Keratinocyte (primary cell): ENCODE measurements at regions not wholly inside any gene's neighbourhood (a gene's known extent, or its start where the extent isn't known, plus 50 kb on each side); places are given as distances from the start of the nearest gene placed in this dataset.

Source experiments
- DNase-seq: peaks from one replicate; pipeline ENCODE4 v3.0.0-alpha.2; 2011; ENCODE audit warnings: low read depth, missing footprints, low spot score
- FAIRE-seq: peaks from 2 replicates; lab custom pipeline; 2011; peaks lifted over from hg19 to GRCh38; lab: Jason Lieb, UNC
- H2AFZ ChIP-seq: 2 replicates; pipeline ENCODE4 v1.6.0; 2012; ENCODE audit warnings: low read length, control low read depth, inconsistent platforms; ENCODE audit not compliant: control insufficient read depth
- H3K27ac ChIP-seq: 2 replicates; pipeline ENCODE4 v1.5.1; 2011; ENCODE audit warnings: low read length; ENCODE audit not compliant: control insufficient read depth, insufficient read depth
- H3K27me3 ChIP-seq: 3 replicates; pipeline ENCODE4 v1.6.0; 2011; ENCODE audit warnings: low read length; ENCODE audit not compliant: control insufficient read depth, insufficient read depth; ENCODE audit errors: extremely low read depth
- H3K36me3 ChIP-seq, 2 experiments: 2 replicates in 1 of 2; 3 replicates in 1 of 2; pipeline ENCODE4 v1.5.1; 2011; ENCODE audit warnings: low read length in 2 of 2, mild to moderate bottlenecking in 1 of 2; ENCODE audit not compliant: control insufficient read depth in 2 of 2, insufficient read depth in 2 of 2; ENCODE audit errors: extremely low read depth in 1 of 2
- H3K4me1 ChIP-seq: 3 replicates; pipeline ENCODE4 v1.5.1; 2011; ENCODE audit warnings: low read length; ENCODE audit not compliant: control insufficient read depth, insufficient read depth; ENCODE audit errors: extremely low read depth
- H3K4me2 ChIP-seq: 3 replicates; pipeline ENCODE4 v1.6.0; 2011; ENCODE audit warnings: low read depth, low read length; ENCODE audit not compliant: control insufficient read depth, insufficient read depth; ENCODE audit errors: extremely low read depth
- H3K4me3 ChIP-seq, 3 experiments: fragments of 200-600 bp in 1 of 3; sonication (generic) in 1 of 3; 2 replicates in 2 of 3; 3 replicates in 1 of 3; pipeline ENCODE4 v1.5.1; 2011 to 2016; ENCODE audit warnings: low read length in 3 of 3, mild to moderate bottlenecking in 3 of 3, control low read depth in 2 of 3, inconsistent platforms in 1 of 3, low read depth in 1 of 3, mixed read lengths in 1 of 3, mixed run types in 1 of 3, moderate library complexity in 1 of 3; ENCODE audit not compliant: control insufficient read depth in 2 of 3, insufficient read depth in 2 of 3; ENCODE audit errors: extremely low read depth in 1 of 3
- H3K79me2 ChIP-seq: 2 replicates; pipeline ENCODE4 v1.6.0; 2012; ENCODE audit warnings: low read length; ENCODE audit not compliant: control insufficient read depth, insufficient read depth
- H3K9ac ChIP-seq: 3 replicates; pipeline ENCODE4 v1.6.0; 2011; ENCODE audit warnings: low read length; ENCODE audit not compliant: control insufficient read depth, insufficient read depth; ENCODE audit errors: extremely low read depth
- H3K9me1 ChIP-seq: 3 replicates; pipeline ENCODE4 v1.6.0; 2011; ENCODE audit warnings: low read length; ENCODE audit not compliant: control insufficient read depth, insufficient read depth; ENCODE audit errors: extremely low read depth
- H3K9me3 ChIP-seq: 2 replicates; pipeline ENCODE4 v1.5.1; 2012; ENCODE audit warnings: low read depth, low read length; ENCODE audit not compliant: control insufficient read depth
- H4K20me1 ChIP-seq: 3 replicates; pipeline ENCODE4 v1.6.0; 2011; ENCODE audit warnings: low read length; ENCODE audit not compliant: control insufficient read depth, insufficient read depth; ENCODE audit errors: extremely low read depth
- EZH2 ChIP-seq: IDR thresholded peaks from one replicate; pipeline ENCODE4 v1.6.1; 2012; ENCODE audit warnings: inconsistent platforms, mild to moderate bottlenecking, low read length, moderate library complexity
- dilution Hi-C: fragments of 300-500 bp; cut with MboI; formaldehyde crosslinking; loops from one replicate; pipeline ENCODE4 v1.7.0; 2020; ENCODE audit warnings: low sequenced_read_pairs; ENCODE audit not compliant: extremely low pct_ligation_motif_present
- TF ChIP-seq, protein P1 (sequence below), 3 experiments: IDR thresholded peaks in 1 of 3; conservative IDR thresholded peaks in 1 of 3; optimal IDR thresholded peaks in 1 of 3; 2 replicates in 2 of 3; 3 replicates in 1 of 3; pipeline versions ENCODE3 to v1.5.1; 2011; ENCODE audit warnings: low read length in 3 of 3, mild to moderate bottlenecking in 3 of 3, moderate library complexity in 2 of 3, control low read depth in 1 of 3, inconsistent platforms in 1 of 3; ENCODE audit not compliant: insufficient read depth in 2 of 3; ENCODE audit errors: extremely low read depth in 1 of 3

DNA sequence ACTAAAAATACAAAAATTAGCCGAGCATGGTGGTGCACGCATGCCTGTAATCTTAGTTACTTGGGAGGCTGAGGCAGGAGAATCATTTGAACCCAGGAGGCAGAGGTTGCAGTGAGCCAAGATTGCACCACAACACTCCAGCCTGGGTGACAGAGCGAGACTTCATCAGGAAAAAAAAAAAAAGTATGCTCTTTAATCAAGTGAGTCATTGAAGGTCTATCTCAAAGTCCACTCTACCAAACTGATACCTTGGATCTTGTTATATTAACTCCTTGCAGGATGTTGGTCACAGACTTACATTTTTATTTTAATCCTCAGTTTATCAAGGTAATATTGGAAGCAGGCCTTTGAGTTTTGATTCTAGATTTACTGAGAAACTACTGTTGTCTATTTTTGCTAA, 348.7 kb downstream of the COL12A1 start:
- FAIRE-seq (no peak), DNase-seq (no peak)
- dilution Hi-C loops = no loop called here
- no peak overlapping the region for H3K4me3 ChIP-seq
- H3K9me1 ChIP-seq = no peaks in the 10 kb centered on the region
- TF ChIP-seq, protein P1, sequence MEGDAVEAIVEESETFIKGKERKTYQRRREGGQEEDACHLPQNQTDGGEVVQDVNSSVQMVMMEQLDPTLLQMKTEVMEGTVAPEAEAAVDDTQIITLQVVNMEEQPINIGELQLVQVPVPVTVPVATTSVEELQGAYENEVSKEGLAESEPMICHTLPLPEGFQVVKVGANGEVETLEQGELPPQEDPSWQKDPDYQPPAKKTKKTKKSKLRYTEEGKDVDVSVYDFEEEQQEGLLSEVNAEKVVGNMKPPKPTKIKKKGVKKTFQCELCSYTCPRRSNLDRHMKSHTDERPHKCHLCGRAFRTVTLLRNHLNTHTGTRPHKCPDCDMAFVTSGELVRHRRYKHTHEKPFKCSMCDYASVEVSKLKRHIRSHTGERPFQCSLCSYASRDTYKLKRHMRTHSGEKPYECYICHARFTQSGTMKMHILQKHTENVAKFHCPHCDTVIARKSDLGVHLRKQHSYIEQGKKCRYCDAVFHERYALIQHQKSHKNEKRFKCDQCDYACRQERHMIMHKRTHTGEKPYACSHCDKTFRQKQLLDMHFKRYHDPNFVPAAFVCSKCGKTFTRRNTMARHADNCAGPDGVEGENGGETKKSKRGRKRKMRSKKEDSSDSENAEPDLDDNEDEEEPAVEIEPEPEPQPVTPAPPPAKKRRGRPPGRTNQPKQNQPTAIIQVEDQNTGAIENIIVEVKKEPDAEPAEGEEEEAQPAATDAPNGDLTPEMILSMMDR (optimal IDR thresholded peaks at IDR 0.05 in 1 of 3, IDR thresholded peaks at IDR 0.05 in 1 of 3, conservative IDR thresholded peaks at IDR 0.05 in 1 of 3; ENCODE audit: extremely low read depth in 1 of 3, insufficient read depth in 2 of 3, low read length in 3 of 3) = no peak
- no peak for TF ChIP-seq EZH2
- H3K9ac ChIP-seq = no peak overlapping the region
- H3K79me2 ChIP-seq = no peaks in the 10 kb centered on the region
- H3K27me3 ChIP-seq = no peaks in the 10 kb centered on the region
- H3K36me3 ChIP-seq = no peaks in the 10 kb centered on the region
- no peak overlapping the region for H2AFZ ChIP-seq
- no peaks in the 10 kb centered on the region for H4K20me1 ChIP-seq
- H3K9me3 ChIP-seq = no peaks in the 10 kb centered on the region
- no peak overlapping the region for H3K4me2 ChIP-seq
- H3K27ac ChIP-seq = no peak overlapping the region
- H3K4me1 ChIP-seq = no peaks in the 10 kb centered on the region

DNA sequence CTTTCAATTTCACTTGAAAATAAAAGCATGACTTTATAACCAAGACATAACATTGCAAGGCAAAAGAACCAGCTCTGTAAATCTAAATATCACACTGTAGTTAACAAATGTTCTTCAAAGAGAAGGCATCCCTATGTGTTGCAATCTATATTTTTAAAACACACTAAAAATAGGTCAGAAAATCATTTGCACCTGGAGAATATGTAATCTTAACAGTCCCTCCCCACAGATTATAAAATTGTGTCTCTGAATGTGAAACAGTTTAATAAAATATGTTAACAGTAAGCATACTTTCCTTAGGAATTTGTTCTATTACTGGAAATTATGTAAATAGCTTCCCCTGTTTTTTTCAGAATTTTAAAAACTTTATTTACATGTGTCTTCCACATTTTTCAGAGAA, 351.9 kb downstream of the COL12A1 start:
- Histone ChIP-seq H3K9me3 (no peaks in the 10 kb centered on the region), H3K4me2 (no peak overlapping the region), H4K20me1 (no peaks in the 10 kb centered on the region), H3K36me3 (no peaks in the 10 kb centered on the region), H3K9ac (no peak overlapping the region), H3K27ac (no peak overlapping the region), H3K27me3 (no peaks in the 10 kb centered on the region), H3K4me3 (no peak overlapping the region), H3K9me1 (no peaks in the 10 kb centered on the region), H3K4me1 (no peaks in the 10 kb centered on the region), H3K79me2 (no peaks in the 10 kb centered on the region), H2AFZ (no peak overlapping the region)
- TF ChIP-seq, protein P1 (optimal IDR thresholded peaks at IDR 0.05 in 1 of 3, IDR thresholded peaks at IDR 0.05 in 1 of 3, conservative IDR thresholded peaks at IDR 0.05 in 1 of 3; ENCODE audit: extremely low read depth in 1 of 3, insufficient read depth in 2 of 3, low read length in 3 of 3) = no peak
- no peak for TF ChIP-seq EZH2
- FAIRE-seq (no peak), DNase-seq (no peak)
- dilution Hi-C loops = no loop called here
